H7 (cell line): ENCODE measurements at regions not wholly inside any gene's neighbourhood (a gene's known extent, or its start where the extent isn't known, plus 50 kb on each side); places are given as distances from the start of the nearest gene placed in this dataset.
"Not testable (repeated sequence)": the region's sequence is repeated elsewhere in the genome, so short reads cannot be mapped to it uniquely, and the experiment has no call there.

Experiments used
- DNase-seq: peaks from one replicate; pipeline ENCODE4 v3.0.0; 2012
- H3K27me3 ChIP-seq: 2 replicates; pipeline ENCODE4 v1.6.0; 2011; ENCODE audit warnings: mild to moderate bottlenecking, low read length; ENCODE audit not compliant: control insufficient read depth, insufficient read depth
- H3K36me3 ChIP-seq: replicated peaks from 2 replicates; pipeline ENCODE4 v1.5.1; 2011; ENCODE audit warnings: low read length; ENCODE audit not compliant: control insufficient read depth, insufficient read depth
- H3K4me3 ChIP-seq: 2 replicates; pipeline ENCODE4 v1.5.1; 2011; ENCODE audit warnings: low read depth, mild to moderate bottlenecking, control low read depth, low read length, moderate library complexity; ENCODE audit not compliant: insufficient read depth

DNA sequence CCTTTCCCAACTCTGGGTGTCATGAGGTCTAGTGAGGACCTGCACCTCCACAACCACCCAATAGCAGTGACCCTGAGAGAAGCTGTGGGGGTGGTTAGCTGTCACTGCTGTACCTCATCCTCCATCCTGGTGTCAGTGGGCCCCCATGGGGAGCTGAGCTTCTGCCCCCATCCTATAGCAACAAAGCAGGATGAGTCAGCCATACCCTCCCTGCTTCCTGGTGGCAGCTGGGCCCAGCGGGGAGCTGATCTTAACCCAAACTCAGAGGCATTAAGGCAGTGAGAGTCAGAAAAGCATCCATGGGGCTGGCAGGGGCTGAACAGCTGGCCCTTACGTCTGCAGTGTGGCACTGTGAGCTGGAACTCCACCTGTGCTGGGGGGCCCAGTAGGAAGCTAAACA is 247.8 kb upstream of the HDAC4 start:
- Histone ChIP-seq H3K27me3 (no peaks in the 10 kb centered on the region), H3K4me3 (no peak overlapping the region), H3K36me3 (no peaks in the 10 kb centered on the region)
- DNase-seq: no peak

GRCh38 chr2:239647052-239647819 is 246.4 kb upstream of the HDAC4 start:
- no peak overlapping the region for H3K4me3 ChIP-seq
- no peaks in the 10 kb centered on the region for H3K36me3 ChIP-seq
- no peak for DNase-seq
- H3K27me3 ChIP-seq: no peaks in the 10 kb centered on the region

- DNase-seq: no peak
- H3K27me3 ChIP-seq: no peaks in the 10 kb centered on the region
- no peak overlapping the region for H3K4me3 ChIP-seq
- no peaks in the 10 kb centered on the region for H3K36me3 ChIP-seq
Observed at GRCh38 chr2:239646184-239646583, 245.4 kb upstream of the HDAC4 start.

DNA sequence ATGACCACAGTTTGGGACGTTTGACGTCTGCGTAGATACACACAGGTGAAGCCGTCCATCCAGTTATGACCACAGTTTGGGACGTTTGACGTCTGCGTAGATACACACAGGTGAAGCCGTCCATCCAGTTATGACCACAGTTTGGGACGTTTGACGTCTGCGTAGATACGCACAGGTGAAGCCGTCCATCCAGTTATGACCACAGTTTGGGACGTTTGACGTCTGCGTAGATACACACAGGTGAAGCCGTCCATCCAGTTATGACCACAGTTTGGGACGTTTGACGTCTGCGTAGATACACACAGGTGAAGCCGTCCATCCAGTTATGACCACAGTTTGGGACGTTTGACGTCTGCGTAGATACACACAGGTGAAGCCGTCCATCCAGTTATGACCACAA is 243.8 kb upstream of the HDAC4 start:
- H3K36me3 ChIP-seq, DNase-seq, H3K4me3 ChIP-seq, H3K27me3 ChIP-seq: not testable (repeated sequence)

- no peaks in the 10 kb centered on the region for H3K36me3 ChIP-seq
- H3K4me3 ChIP-seq: no peak overlapping the region
- no peaks in the 10 kb centered on the region for H3K27me3 ChIP-seq
- no peak for DNase-seq
Observed at GRCh38 chr2:239644011-239644410, 243.2 kb upstream of the HDAC4 start.

GRCh38 chr2:239642406-239643004 is 241.7 kb upstream of the HDAC4 start:
- DNase-seq: no peak
- Histone ChIP-seq H3K4me3 (no peak overlapping the region), H3K36me3 (no peaks in the 10 kb centered on the region), H3K27me3 (no peaks in the 10 kb centered on the region)

GRCh38 chr2:239641904-239642303 is 241.1 kb upstream of the HDAC4 start:
- not testable (repeated sequence) for DNase-seq, H3K4me3 ChIP-seq, H3K36me3 ChIP-seq, H3K27me3 ChIP-seq

- no peak for DNase-seq
- H3K4me3 ChIP-seq: no peak overlapping the region
- H3K27me3 ChIP-seq: no peaks in the 10 kb centered on the region
Observed at GRCh38 chr2:239640676-239641578, 240.1 kb upstream of the HDAC4 start.

DNA sequence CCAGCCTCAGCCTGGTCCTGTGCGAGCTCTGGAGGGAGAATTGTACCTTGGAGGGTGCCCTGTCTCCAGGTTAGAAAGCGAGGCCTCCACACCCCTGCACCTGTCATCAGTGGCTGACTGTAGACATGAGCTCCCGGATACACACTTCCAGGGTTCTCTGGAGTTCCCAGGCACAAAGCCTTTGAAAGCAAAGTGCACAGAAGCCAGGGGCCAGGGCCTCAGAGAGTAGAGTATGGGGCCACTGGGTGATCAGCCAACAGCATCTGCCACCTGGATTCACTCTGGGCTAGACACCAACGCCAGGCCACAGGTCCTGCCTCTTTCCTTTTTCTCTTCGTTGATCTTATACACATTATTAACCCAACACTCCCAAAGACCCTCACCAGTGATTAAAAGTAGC is 239.4 kb upstream of the HDAC4 start:
- Histone ChIP-seq H3K36me3 (no peaks in the 10 kb centered on the region), H3K27me3 (no peaks in the 10 kb centered on the region), H3K4me3 (no peak overlapping the region)
- DNase-seq: no peak

More at GRCh38 chr2:239640676-239641578, 240.1 kb upstream of the HDAC4 start:
- H3K36me3 ChIP-seq: no peaks in the 10 kb centered on the region

- Histone ChIP-seq H3K36me3 (no peaks in the 10 kb centered on the region), H3K27me3 (no peaks in the 10 kb centered on the region), H3K4me3 (no peak overlapping the region)
- DNase-seq: no peak
Observed at GRCh38 chr2:239639421-239640185, 238.8 kb upstream of the HDAC4 start.

- H3K4me3 ChIP-seq: no peak overlapping the region
- no peaks in the 10 kb centered on the region for H3K36me3 ChIP-seq
- DNase-seq: no peak
- no peaks in the 10 kb centered on the region for H3K27me3 ChIP-seq
Observed at GRCh38 chr2:239638376-239638775, 237.6 kb upstream of the HDAC4 start.

DNA sequence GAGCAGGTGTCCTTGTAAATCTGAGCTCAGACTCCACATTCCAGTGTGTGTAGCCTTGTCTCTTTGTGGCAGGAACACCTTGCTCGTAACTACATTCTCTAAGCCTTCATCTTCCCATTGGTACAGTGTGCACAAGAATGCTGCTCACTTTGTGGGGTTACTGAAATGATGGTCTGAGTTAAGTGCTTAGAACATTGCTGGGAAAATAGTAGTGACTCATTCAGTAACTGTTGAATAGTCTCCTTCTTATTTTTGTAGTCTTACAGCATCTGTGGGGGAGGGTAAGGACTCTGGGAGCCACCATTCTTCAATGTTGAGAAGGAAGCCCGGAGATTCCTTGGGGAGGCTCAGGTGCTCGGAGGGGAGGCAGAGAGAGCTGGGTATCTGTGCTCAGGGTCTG is 236.0 kb upstream of the HDAC4 start:
- DNase-seq: no peak
- Histone ChIP-seq H3K36me3 (no peaks in the 10 kb centered on the region), H3K27me3 (no peaks in the 10 kb centered on the region), H3K4me3 (no peak overlapping the region)

DNA sequence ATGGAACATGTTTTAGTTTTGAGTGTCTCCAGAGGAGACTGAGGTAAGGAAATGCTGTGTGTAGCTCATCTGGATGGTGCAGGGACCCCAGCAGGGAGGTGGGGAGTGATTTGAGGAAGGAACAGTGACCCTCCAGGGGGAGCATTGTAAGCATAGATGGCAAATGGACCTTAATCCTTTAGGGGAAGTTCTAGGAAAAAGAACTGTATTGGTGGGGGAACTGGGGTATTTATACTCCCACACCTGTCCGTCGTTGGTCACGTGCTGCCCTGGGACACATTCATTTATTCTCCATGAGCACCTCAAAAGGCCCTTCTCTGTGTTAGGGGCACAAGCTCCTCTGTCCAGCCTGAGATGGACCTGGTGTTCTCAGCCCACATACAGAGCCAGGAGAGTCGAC is 233.9 kb upstream of the HDAC4 start:
- H3K36me3 ChIP-seq: no peaks in the 10 kb centered on the region
- H3K4me3 ChIP-seq: no peak overlapping the region
- H3K27me3 ChIP-seq: no peaks in the 10 kb centered on the region
- DNase-seq: no peak

DNA sequence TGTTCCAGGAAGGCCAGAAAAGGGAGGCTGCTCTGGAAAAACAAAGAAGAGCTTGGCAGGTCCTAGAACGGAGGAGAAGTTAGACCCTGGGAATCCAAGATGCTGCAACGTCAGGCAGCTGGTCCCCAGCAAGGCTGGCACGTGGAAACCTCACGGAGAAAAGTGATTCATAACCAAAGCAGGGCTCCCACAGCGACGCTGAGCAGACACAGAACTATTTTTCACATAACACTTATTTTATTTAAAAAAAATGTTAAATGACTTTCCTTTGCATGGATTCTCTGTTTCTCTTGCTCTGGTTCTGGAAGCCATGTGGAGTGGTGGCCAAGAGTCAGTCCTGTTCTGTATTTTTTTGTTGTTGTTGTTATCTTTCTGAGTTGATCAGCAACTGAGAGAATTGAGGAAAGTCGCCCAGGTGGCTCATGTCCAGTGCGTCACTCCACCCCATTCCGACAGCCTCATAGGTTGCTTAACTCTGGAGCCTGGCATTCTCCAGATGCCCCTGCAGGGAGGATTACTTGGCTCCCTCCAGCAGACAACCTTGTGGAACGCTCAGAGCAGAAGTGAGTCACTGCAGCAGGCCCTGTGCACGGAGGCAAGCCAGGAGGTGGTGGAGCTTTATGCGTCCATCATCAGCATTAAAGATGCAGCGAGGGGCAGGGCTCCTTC is 229.9 kb upstream of the HDAC4 start:
- Histone ChIP-seq H3K36me3 (no peaks in the 10 kb centered on the region), H3K4me3 (no peak overlapping the region), H3K27me3 (no peaks in the 10 kb centered on the region)
- no peak for DNase-seq
